Endothelial cell of umbilical vein (primary cell): ENCODE measurements at regions not wholly inside any gene's neighbourhood (a gene's known extent, or its start where the extent isn't known, plus 50 kb on each side); places are given as distances from the start of the nearest gene placed in this dataset.

Source experiments
- BruUV-seq: library from RNA; stranded (reverse); fragments of 400-500 nt; replicated peaks from 2 replicates; lab custom pipeline; 2021; lab: Mats Ljungman, UMichigan
- CTCF ChIA-PET: fragments of 300-600, 350-600 bp; sonication (Branson Sonifier 250); formaldehyde crosslinking; loops from one replicate; lab custom pipeline; 2021; ENCODE audit warnings: antibody characterized with exemption, inconsistent platforms; lab: Charles Lee
- POLR2A ChIA-PET: fragments of 300-600, 350-600 bp; sonication (Branson Sonifier 250); formaldehyde crosslinking; loops from one replicate; lab custom pipeline; 2021; ENCODE audit warnings: antibody characterized with exemption, inconsistent platforms; lab: Charles Lee
- DNase-seq: peaks from one replicate; pipeline ENCODE4 v3.0.0-alpha.2; 2011; ENCODE audit warnings: low read depth, low spot score
- FAIRE-seq: peaks from 2 replicates; lab custom pipeline; 2011; peaks lifted over from hg19 to GRCh38; lab: Jason Lieb, UNC
- H2AFZ ChIP-seq: 2 replicates; pipeline ENCODE4 v1.6.0; 2012; ENCODE audit warnings: low read depth, low read length, control low read depth, inconsistent platforms
- H3K27ac ChIP-seq: 2 replicates; pipeline ENCODE4 v1.5.1; 2011; ENCODE audit warnings: low read depth, mild to moderate bottlenecking, control low read depth, low read length, moderate library complexity; ENCODE audit not compliant: insufficient read depth
- H3K27me3 ChIP-seq, 2 experiments: 2 replicates each; pipeline versions ENCODE4 v1.6.0 to v1.6.1; 2011; ENCODE audit warnings: low read length in 2 of 2, mixed read lengths in 1 of 2; ENCODE audit not compliant: control insufficient read depth in 2 of 2, insufficient read depth in 2 of 2
- H3K36me3 ChIP-seq, 2 experiments: 2 replicates in 1 of 2; 3 replicates in 1 of 2; pipeline ENCODE4 v1.5.1; 2011; ENCODE audit warnings: low read length in 2 of 2, mild to moderate bottlenecking in 1 of 2, moderate library complexity in 1 of 2; ENCODE audit not compliant: control insufficient read depth in 2 of 2, insufficient read depth in 2 of 2; ENCODE audit errors: extremely low read depth in 1 of 2
- H3K4me1 ChIP-seq: 3 replicates; pipeline ENCODE4 v1.5.1; 2011; ENCODE audit warnings: mild to moderate bottlenecking, low read length; ENCODE audit not compliant: control insufficient read depth, insufficient read depth; ENCODE audit errors: extremely low read depth
- H3K4me2 ChIP-seq: 2 replicates; pipeline ENCODE4 v1.6.1; 2011; ENCODE audit warnings: low read length, control low read depth, mixed read lengths; ENCODE audit not compliant: insufficient read depth
- H3K4me3 ChIP-seq, 3 experiments: fragments of 200-600 bp in 1 of 3; sonication (generic), shearing (Covaris generic) in 1 of 3; replicated peaks in 1 of 3; 2 replicates each; pipeline ENCODE4 v1.5.1; 2011 to 2016; ENCODE audit warnings: control low read depth in 3 of 3, low read length in 3 of 3, mild to moderate bottlenecking in 2 of 3, inconsistent platforms in 1 of 3, low read depth in 1 of 3, moderate library complexity in 1 of 3; ENCODE audit not compliant: insufficient read depth in 1 of 3
- H3K79me2 ChIP-seq: 2 replicates; pipeline ENCODE4 v1.6.0; 2012; ENCODE audit warnings: low read length, inconsistent platforms; ENCODE audit not compliant: control insufficient read depth, insufficient read depth
- H3K9ac ChIP-seq: replicated peaks from 2 replicates; pipeline ENCODE3; 2011; ENCODE audit warnings: low read length, control low read depth; ENCODE audit not compliant: insufficient read depth; ENCODE audit errors: extremely low read depth
- H3K9me1 ChIP-seq: replicated peaks from 3 replicates; pipeline ENCODE4 v1.6.0; 2011; ENCODE audit warnings: mild to moderate bottlenecking, low read length; ENCODE audit not compliant: control insufficient read depth, insufficient read depth; ENCODE audit errors: extremely low read depth
- H3K9me3 ChIP-seq: replicated peaks from 2 replicates; pipeline ENCODE4 v1.5.1; 2012; ENCODE audit warnings: low read length, inconsistent platforms; ENCODE audit not compliant: control insufficient read depth, insufficient read depth
- H4K20me1 ChIP-seq: replicated peaks from 2 replicates; pipeline ENCODE3; 2011; ENCODE audit warnings: mild to moderate bottlenecking, low read length; ENCODE audit not compliant: control insufficient read depth, insufficient read depth; ENCODE audit errors: extremely low read depth
- CTCF ChIP-seq, 2 donors: IDR thresholded peaks; 1 replicate in 1 of 2; 2 replicates in 1 of 2; pipeline ENCODE4 v1.5.1; 2011; ENCODE audit warnings: low read length in 2 of 2, mild to moderate bottlenecking in 2 of 2, moderate library complexity in 2 of 2, control low read depth in 1 of 2, inconsistent platforms in 1 of 2, low read depth in 1 of 2; ENCODE audit not compliant: insufficient read depth in 1 of 2; ENCODE audit errors: extremely low read depth in 1 of 2
- EZH2 ChIP-seq: IDR thresholded peaks from 2 replicates; pipeline ENCODE4 v1.6.1; 2012; ENCODE audit warnings: borderline replicate concordance, low read depth, mild to moderate bottlenecking, moderate library complexity, low read length, inconsistent platforms; ENCODE audit not compliant: severe bottlenecking
- FOS ChIP-seq: IDR thresholded peaks from 2 replicates; pipeline ENCODE4 v1.6.1; 2011; ENCODE audit warnings: mild to moderate bottlenecking, low read length, moderate library complexity, borderline replicate concordance; ENCODE audit not compliant: insufficient read depth
- GATA2 ChIP-seq: IDR thresholded peaks from 2 replicates; pipeline ENCODE4 v1.7.0; 2011; ENCODE audit warnings: low read depth, mild to moderate bottlenecking, moderate library complexity, mixed read lengths, low read length; ENCODE audit not compliant: insufficient read length, insufficient read depth
- JUN ChIP-seq: IDR thresholded peaks from 2 replicates; pipeline ENCODE4 v1.6.1; 2011; ENCODE audit warnings: borderline replicate concordance, low read depth; ENCODE audit not compliant: insufficient read length, insufficient read depth
- MYC ChIP-seq: IDR thresholded peaks from one replicate; pipeline ENCODE4 v1.6.1; 2011; ENCODE audit warnings: mild to moderate bottlenecking, low read depth, low read length
- POLR2A ChIP-seq: IDR thresholded peaks from 2 replicates; pipeline ENCODE4 v1.6.1; 2012; ENCODE audit warnings: low read depth, mild to moderate bottlenecking, control low read depth, low read length
- POLR2AphosphoS5 ChIP-seq: IDR thresholded peaks from 2 replicates; pipeline ENCODE4 v1.6.1; 2012; ENCODE audit warnings: low read depth, mild to moderate bottlenecking, control low read depth, low read length, moderate library complexity; ENCODE audit not compliant: insufficient read depth
- dilution Hi-C: fragments of 300-500 bp; cut with MboI; formaldehyde crosslinking; loops from one replicate; pipeline ENCODE4 v1.15.0; 2019; ENCODE audit warnings: low sequenced_read_pairs; ENCODE audit not compliant: extremely low pct_ligation_motif_present
- intact Hi-C: fragments of 100-400 bp; cut with micrococcal nuclease; formaldehyde crosslinking; loops from one replicate; pipeline ENCODE4 v1.10.0; 2022
- TF ChIP-seq, protein P1 (sequence below): IDR thresholded peaks from 2 replicates; pipeline ENCODE4 v1.6.1; 2011; ENCODE audit not compliant: insufficient read depth, insufficient read length

DNA sequence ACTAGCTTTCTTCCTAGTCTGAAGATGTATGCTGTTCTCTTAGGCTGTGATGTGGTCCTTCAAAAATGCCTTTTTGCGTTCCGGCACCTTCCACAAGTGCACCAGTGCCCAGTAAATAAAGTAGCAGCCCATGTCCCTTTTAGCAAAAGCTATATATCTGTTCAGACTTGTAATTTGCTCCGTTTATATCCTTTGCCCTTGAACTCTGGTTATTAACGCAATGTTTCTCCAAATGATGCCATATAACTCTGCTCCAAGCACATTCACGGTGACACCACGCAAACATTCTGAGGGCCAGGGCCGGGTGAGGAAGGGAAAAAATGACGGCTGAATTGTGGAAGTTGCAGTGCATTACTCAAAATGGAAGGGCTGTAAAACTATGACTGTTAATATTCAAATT is 1001.1 kb upstream of the NR2F2 start:
- dilution Hi-C loops, result no loop called here
- BruUV-seq, result no TSS peak
- H3K4me3 ChIP-seq, result peak overlapping the region in 2 of 3 experiments; percentile 31 to 81
- H3K9me3 ChIP-seq, result no peaks in the 10 kb centered on the region
- ChIA-PET CTCF (interaction anchor here (0.9 to 2.5 kb wide), 10 partner anchors 25 to 998 kb away, joined by 3 to 10 read pairs (median 4); no protein-coding TSS in a partner anchor), POLR2A (interaction anchor here (2.3 kb wide), 1 partner anchor 25 kb away, joined by 8 read pairs; no protein-coding TSS in a partner anchor)
- no peaks in the 10 kb centered on the region for H3K36me3 ChIP-seq
- peak; percentile 87 for DNase-seq
- H2AFZ ChIP-seq, result peak overlapping the region; percentile 73
- H3K27ac ChIP-seq, result peak overlapping the region; percentile 98
- H4K20me1 ChIP-seq, result no peaks in the 10 kb centered on the region
- peak; percentile 59 for FAIRE-seq
- peak overlapping the region; percentile 83 for H3K4me2 ChIP-seq
- H3K27me3 ChIP-seq, result no peaks in the 10 kb centered on the region
- no peak for TF ChIP-seq FOS
- TF ChIP-seq GATA2, result no peak
- TF ChIP-seq JUN, result no peak
- TF ChIP-seq MYC, result no peak
- no peak for TF ChIP-seq POLR2A
- TF ChIP-seq EZH2, result no peak
- TF ChIP-seq, protein P1, sequence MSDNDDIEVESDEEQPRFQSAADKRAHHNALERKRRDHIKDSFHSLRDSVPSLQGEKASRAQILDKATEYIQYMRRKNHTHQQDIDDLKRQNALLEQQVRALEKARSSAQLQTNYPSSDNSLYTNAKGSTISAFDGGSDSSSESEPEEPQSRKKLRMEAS, result no peak
- no peak for TF ChIP-seq CTCF (IDR thresholded peaks at IDR 0.05; ENCODE audit: extremely low read depth in 1 of 2, insufficient read depth in 1 of 2, low read depth in 1 of 2, low read length in 2 of 2)
- TF ChIP-seq POLR2AphosphoS5, result no peak
- peak overlapping the region; percentile 98 for H3K9ac ChIP-seq
- H3K9me1 ChIP-seq, result no peaks in the 10 kb centered on the region
- intact Hi-C loops, result no loop called here
- peaks cover 55% of the 10 kb centered on the region for H3K4me1 ChIP-seq
- peaks cover 28% of the 10 kb centered on the region for H3K79me2 ChIP-seq
